Daoy (cell line): ENCODE measurements at regions not wholly inside any gene's neighbourhood (a gene's known extent, or its start where the extent isn't known, plus 50 kb on each side); places are given as distances from the start of the nearest gene placed in this dataset.

Experiments used
- DNase-seq: peaks from one replicate; pipeline ENCODE4 v3.0.0-alpha.2; 2015; ENCODE audit warnings: low read depth

DNA sequence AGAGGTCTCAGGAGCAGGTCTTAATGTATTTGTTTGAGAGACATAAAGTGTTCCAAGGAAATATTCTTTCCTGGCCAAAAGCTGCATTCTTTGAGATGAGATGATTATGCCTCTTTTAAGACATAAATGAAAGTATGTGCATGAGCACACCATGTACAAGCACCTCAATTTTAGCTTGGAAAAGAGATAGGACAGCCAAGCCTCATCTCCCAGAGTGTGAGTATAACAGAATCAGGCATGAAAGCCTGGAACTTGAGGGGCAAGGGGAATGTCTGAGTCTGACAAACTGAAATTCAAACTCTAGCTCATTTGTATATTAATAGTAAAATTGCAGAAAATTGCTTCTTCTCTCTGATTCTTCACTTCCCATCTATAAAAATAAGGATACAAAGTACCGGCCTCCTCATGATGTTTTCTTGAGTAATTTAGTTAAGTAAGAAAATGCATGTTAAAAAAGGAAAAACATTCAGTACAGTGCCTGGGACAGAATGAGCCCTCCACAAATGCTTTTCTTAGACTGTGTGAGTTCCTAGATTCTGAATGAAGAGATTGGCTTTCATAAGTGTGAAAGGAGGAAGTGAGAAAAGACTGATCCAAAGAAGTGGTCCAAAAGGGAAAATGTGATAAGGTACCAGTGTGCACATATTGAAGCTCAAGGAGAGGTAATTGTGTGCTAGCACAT is 1260.9 kb upstream of the SORCS1 start:
- no peak for DNase-seq

DNA sequence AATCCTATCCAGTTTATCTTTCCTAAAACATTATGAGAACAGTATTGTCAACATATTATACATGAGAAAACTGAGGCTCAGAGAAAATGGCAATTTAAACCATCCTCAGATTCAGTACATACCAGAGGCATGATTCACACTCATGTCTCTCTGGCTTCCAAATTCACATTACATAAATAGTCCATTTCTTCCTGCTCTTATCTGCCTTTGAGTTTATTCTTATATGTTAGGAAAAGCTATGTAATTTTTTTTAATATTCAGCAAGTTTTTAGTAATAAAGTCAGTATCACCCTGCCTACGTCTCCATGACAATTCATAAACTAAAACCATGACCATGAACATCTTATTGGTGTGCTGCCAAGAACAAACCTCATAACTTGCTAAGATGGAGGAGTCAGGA is 1260.2 kb upstream of the SORCS1 start:
- no peak for DNase-seq

DNA sequence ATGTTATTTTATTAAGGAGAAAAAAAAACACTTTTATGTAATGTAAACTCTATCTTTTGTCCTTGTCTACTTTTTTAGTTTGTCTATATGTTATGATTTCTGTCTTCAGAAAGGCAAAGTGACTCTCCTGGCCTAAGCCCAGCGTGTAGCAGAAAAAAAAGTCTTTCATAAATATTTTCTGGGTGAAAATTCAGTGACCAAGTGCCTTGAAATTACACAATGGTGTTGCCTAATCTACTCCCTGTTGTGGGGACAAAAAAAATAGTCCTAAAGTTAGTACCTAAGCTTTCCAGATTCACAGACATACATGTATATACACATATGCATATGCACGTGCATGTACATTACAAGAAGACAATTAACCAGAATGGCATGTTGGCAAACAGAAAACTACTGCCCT is 1257.8 kb upstream of the SORCS1 start:
- no peak for DNase-seq

DNA sequence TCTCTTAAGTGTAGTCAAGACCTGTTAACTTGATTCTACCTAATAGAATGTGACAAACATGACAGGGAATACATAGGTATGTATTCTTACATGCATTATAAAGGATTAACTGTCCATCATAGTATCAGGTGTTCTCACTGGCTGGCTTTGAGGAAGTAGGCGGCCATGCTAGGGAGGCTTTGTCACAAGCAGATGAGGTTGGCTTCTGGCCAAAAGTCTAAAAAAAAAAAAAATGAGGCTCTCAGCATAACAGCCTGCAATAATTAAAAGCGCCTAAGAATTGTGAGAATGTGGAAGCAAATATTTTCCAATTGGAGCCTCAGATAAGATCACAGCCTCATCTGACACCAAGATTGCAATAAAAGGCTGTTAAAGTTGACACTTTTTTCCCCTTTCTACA is 1256.8 kb upstream of the SORCS1 start:
- DNase-seq, result no peak

DNA sequence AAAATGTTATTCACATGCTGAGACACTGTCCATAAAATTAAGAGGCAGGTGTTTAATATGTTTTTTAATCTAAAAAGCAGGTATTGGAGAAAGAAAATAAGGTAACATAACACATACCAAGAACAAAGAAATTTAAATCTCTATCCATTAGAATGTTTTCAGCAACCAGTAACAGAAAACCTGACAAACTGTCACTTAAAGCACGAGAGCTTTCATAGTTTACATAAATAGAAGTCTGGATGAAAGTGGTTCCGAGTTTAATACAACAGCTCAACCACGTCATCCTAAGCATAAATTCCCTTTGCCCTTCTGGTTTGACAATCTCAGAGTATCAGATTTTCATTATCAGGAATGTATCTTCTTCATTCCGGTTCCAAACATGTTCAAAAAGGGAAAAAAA is 1249.4 kb upstream of the SORCS1 start:
- no peak for DNase-seq

DNA sequence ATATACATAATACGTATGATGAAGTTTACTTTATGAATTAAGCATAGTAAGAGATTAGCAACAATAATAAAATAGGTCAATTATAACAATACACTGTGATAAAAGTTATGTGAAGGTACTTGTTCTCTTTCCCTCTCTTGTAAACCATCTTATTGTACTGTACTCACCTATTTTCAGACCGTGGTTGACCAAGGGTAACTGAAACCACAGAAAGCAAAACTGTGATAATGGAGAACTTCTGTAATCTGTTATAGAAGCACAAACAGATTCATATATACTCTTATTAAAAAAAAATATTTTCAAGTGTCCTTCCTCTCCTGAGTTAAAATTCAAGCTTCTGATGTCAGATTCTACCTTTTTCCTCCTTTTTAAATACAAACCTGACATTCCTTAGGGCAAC is 1247.8 kb upstream of the SORCS1 start:
- no peak for DNase-seq

DNA sequence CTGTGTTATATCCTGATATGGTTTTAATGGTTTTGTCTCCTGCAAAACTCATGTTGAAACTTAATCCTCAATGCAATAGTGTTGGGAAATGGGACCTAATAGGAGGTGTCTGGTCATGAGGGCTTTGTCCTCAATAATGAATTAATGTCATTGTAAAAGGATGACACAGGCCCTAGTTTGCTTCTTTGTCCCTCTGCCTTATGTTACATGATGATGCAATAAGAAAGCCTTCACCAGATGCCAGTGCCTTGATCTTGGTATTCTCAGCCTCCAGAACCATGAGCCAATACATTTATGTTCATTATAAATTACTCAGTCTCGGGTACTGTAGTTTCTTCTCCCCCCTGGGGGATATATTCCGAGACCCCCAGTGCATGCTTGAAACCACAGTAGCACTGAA is 1247.4 kb upstream of the SORCS1 start:
- no peak for DNase-seq

DNA sequence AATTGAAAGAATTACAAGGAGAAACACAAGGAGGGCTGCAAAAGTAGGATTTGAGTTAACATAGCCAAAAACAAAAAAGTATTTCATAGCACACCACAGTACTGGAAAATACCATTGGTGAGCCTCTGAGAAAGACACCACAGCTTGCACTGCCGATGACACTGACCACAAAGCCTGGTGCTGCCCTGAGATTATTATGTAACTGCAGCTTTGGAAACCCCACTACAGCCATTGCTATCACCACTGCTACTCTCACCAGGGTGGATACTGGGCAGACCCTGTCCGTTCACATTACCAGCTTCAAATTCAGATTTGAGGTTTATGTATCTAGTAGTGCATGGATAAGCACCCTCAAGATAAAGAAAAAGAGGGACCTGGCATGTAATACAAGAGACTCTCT is 1246.7 kb upstream of the SORCS1 start:
- DNase-seq, result no peak

DNA sequence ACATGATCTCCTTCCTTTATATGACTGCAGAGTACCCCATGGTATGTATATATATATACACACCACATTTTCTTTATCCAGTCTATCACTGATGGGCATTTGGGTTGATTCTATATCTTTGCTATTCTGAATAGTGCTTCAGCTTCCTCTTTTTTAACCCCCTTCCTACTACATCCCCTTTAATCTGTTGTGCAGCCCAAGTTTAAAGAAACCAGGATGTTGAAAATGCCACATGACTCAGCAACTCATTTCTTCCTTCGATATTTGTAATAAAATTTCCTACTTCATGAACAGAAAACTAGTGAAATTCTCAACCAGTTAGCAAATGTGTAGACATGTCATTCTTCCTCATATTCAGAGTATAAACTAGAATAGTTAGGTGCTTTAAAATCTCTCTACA is 1245.7 kb upstream of the SORCS1 start:
- no peak for DNase-seq

DNA sequence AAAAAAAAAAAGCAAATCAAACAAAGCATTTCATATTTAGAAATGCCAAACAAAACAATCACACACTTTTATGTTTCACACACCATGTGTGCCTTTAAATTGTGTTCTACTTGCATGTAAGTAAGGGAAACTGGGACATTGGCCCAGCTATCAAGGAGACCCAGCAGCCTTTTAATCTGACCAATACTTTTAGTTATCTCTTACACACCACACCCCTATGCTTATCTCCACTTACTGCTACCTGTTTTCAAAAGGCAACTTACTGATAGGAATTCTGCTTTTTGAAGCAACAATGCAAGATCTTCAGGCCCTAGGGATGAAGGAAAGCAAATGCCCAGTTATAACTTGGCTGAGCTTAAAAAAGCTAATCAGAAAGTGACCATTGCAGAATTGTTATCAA is 1244.8 kb upstream of the SORCS1 start:
- no peak for DNase-seq

DNA sequence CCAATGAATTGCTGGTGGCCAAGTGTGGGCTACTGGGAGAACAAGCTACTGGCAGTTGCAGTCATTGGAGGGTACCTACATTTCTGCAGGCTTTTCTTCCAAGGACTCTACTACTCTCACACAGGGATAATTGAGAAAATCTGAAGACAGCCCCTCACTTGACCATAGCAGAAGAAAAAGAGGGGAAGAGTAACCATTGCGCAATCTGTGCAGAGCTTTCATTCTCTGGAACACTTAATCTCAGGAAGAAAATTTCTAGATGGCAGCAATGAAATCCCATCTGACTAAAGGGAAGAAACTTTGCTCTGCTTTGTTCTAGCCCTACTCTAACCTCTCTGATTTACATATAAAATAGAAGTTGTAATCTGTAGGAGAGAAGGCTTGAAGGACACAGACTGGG is 1239.6 kb upstream of the SORCS1 start:
- DNase-seq, result no peak

DNA sequence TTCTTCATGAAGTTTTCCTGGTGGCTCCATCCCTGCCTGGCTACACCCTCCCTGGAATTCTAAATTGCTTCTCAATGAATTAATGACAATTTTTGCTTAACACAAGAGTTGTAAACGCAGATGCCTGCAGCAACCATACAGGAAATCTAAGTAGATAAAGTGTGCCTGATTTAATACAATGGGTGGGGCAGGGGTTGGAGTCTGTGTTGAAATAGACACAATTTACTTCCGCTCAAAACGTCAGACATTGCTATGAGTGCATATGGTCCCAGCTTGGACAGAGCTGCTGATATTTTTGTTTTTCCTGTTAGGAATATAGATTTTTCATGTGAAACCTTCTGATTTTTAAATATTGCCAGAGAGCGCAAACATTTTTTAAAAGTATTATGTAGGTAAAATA is 1235.0 kb upstream of the SORCS1 start:
- no peak for DNase-seq

DNA sequence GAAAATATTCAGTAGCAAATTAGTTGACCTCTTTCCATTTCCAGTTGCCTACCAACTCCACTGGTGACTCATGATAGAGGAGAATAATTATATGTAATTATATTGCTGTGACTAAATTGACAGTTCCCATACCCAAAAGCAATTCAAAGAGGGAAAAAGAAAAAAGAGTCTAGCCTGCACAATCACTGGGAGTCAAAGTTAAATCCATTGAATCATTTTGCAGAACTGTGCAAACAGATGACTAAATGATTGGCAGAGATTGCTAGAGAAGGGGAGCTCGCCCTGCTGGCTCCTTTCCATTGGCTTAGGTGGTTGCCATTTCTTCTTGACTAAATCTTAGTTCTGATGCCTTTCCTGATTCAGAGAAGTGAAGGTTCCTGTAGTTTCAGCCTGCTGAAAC is 1228.6 kb upstream of the SORCS1 start:
- no peak for DNase-seq

DNA sequence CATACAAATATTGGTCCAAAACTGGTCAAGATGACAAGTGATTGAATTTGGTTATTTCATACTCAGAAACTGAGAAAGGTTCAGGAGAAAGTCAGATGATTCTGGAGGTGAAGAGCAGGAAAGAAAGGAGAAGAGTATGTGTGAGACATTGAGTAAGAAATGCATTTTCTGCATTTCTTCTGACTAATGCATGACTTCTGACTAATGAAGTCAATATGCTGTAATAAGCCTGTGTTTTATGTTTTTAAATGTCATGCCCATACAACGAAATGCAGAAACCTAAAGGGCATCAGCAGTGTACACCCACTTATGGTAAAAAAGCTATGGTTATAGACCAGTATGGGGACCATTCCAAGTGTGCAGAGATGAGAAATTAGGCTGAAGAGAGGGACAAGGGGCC is 1227.8 kb upstream of the SORCS1 start:
- no peak for DNase-seq

DNA sequence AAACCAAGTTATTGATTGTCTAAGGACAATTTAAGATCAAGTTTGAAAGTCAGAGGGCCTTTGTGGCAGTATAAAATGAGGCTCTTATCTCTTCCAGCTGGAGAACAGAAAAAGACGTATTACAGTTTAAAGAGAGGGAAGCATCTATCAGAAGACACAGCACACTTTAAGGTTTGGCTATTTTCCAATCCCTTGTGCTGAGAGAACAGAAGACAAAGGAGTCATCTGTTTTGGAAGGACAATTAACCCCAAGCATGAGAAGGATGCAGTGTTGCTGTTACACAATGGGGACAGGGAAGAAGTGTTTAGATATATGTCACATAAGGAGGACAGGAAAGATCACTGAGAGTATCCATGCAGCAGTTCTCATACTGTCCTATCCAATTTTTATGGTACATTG is 1224.2 kb upstream of the SORCS1 start:
- DNase-seq, result no peak

DNA sequence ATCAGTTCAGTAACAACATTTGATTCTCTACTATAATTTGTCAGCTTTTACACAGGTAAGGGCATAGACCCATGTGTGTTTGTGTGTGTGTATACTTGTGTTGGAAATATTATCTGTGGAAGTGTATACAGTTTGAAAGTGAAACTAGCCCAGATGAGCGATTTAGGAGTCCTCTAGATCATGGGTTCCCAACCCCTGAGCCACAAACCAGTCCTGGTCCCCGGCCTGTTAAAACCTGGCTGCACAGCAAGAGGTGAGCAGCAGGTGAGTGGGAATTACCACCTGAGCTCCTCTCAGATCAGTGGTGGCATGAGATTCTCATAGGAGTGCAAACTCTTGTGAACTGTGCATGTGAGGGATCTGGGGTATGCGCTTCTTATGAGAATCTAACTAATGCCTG is 1221.5 kb upstream of the SORCS1 start:
- DNase-seq, result no peak

DNA sequence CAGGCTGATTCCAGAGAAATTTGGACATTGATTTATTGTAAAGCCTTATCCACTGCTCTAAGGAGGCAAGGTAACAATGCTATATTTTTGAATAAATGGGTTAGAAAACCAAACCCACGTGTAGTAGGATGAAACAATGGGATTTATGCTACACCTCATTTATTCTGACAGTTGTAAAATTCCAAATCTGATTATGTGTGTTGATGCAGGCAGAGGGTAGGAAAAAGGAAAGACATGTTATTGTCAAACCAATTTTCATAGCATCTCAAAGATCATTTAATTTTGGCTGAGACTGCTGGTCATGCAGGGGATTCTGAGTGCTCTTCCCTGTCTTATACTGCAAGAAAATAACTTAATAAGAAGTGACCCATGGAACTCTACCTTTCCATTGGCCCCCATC is 1219.9 kb upstream of the SORCS1 start:
- no peak for DNase-seq

DNA sequence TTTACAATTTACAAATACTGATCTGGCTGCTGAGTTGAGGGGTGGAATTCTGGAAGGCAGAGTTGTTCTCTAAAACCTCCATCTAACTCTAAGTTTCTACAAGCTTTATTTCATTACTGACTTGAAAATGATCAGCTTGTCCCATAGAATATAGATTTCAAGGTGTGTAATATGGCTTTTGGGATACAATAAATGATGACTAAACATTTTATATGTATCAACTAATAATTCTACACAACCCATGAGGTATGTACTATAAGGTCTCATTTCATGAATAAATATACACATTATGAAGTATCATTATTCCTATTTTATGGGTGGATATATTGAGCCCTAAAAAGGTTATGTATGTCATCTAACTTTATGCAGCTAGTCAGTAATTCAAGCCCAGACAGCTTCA is 1214.3 kb upstream of the SORCS1 start:
- DNase-seq, result no peak

DNA sequence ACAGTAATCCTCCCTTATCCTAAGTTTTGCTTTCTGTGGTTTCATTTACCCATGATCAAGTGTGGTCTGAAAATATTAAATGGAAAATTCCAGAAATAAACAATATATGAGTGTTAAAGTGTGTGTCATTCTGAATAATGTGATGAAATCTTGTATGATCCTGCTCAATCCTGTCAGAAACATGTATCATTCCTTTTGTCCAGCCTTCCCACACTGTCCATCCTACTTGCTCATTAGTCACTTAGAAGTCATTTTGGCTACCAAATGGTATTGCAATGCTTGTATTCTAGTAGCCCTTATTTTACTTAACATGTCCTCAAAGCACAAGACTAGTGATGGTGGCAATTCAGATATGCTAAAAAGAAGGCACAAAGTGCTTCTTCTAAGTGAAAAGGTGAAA is 1211.2 kb upstream of the SORCS1 start:
- no peak for DNase-seq

DNA sequence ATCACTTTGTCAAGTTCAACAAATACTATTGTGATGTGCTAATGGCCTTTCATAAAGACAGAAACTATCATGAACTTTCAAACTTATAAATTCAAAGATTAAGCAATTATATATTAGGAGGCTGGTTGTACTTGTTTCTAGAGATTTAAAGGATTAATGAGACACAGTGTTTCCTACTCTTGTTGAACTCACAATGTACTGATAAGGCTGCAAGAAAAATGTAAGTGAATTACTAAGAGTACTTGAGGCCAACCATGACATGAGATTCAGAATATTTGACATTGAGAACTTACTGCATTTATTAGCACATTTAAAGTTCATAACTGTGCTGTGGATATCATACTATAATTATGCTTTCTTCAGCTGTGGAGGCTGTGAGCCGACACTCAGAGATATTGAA is 1210.5 kb upstream of the SORCS1 start:
- no peak for DNase-seq

DNA sequence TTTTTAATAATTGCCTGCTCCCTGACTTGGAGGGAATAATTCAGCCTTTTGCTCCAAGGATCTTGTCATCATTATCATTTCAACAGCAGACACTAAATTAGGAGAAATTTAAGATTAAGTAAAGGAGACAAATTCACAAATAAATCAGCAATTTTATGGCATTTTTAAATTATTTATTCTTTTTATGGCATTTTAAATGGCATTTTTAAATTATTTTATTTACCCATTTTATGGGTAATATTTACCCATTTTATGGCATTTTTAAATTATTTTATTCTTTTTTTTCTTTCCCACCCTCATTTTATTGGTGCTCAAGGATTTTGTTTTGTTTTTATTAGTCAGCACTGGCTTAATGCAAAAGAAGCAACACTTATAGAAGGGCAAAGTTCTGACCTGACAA is 1201.0 kb upstream of the SORCS1 start:
- no peak for DNase-seq

DNA sequence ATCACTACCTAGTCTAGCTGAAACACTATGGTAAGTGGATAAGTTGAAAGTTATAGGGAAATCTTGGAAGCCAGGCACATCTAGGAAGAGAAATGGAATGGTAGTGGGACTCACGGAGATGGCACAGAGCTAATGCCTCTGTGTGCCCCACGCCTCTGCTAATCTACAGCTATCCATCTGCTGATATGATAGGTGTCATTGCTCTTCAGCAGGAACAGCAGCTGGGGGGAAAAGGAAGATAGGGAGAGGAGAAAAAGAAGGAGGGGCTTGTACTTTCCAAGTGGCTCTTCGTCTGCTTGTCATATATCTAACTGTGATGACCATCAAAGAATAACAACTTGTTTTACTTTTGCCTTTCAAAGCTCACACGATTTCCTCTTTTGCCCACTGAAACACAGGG is 1199.1 kb upstream of the SORCS1 start:
- DNase-seq, result no peak

DNA sequence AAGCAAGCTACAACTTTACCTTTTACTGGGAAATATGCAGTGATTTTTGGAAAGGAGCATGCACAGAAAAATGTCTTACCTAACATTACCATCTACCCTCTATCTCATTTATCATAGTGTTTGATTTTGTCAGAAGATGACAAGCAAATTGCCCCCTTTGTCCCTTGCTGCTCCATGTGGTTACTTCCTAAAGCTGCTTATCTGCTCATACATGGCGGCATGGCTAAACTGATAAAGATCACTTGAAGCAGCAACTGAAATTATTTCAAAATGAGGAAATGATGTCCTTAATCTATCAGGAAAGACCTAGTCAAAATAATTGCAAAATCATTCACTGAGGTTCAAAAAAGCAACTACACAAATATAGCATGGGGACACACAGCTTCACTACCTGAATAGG is 1198.5 kb upstream of the SORCS1 start:
- DNase-seq, result no peak

DNA sequence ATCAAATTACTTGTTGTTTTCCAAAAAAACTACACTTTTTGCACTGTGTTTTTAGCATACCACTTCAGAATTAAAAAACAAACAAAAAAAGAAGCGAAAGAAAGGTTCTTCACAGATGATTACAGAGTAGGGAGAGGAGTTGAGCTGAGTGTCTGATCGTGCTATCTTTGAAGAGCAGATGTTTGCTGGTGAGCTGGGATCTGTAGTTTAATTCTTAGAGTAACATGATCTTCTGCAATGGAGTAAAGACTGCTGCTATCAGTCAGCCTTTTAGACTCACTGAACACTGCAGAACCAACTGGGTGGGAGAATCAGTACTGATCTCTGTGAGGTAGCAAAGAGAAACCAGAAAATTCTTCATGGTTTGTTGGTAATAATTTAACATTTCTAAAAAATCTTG is 1197.8 kb upstream of the SORCS1 start:
- DNase-seq, result no peak

DNA sequence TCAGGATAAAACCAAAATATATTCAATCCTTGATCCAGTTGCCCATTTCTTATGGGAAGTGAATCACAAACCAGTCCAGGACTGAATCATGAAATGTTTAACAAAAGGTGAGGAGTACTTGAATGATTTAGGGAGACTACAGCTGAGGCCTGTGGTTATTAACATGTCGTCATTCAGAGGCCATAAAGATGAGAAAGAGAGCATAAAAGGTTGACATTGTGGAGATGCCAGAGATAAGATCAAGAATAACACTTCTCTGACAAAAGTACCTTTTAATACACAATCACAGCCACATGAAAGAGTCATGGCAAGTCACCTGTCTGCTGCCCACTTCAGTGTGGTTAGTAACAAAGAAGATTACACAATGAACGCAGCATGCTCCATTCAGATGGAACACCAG is 1195.7 kb upstream of the SORCS1 start:
- no peak for DNase-seq
